GM12891 (cell line): ENCODE measurements at regions not wholly inside any gene's neighbourhood (a gene's known extent, or its start where the extent isn't known, plus 50 kb on each side); places are given as distances from the start of the nearest gene placed in this dataset.

Experiments
- DNase-seq: peaks from one replicate; pipeline ENCODE4 v3.0.0; 2011; ENCODE audit warnings: low spot score; ENCODE audit not compliant: insufficient read length
- FAIRE-seq: peaks from 2 replicates; lab custom pipeline; 2011; peaks lifted over from hg19 to GRCh38; lab: Jason Lieb, UNC
- PAX5 ChIP-seq: IDR thresholded peaks from 2 replicates; pipeline ENCODE4 v1.6.1; 2011; ENCODE audit warnings: low read length, moderate library complexity, mild to moderate bottlenecking; ENCODE audit not compliant: insufficient read depth, severe bottlenecking
- POLR2A ChIP-seq: IDR thresholded peaks from 2 replicates; pipeline ENCODE4 v1.6.1; 2011; ENCODE audit warnings: low read depth, low read length, control low read depth
- POLR2AphosphoS5 ChIP-seq: IDR thresholded peaks from 2 replicates; pipeline ENCODE4 v1.6.1; 2011; ENCODE audit warnings: low read depth, low read length, control low read depth
- POU2F2 ChIP-seq: IDR thresholded peaks from 2 replicates; pipeline ENCODE4 v1.6.1; 2011; ENCODE audit warnings: low read depth, mild to moderate bottlenecking, control low read depth, low read length, moderate library complexity
- SPI1 ChIP-seq: IDR thresholded peaks from 2 replicates; pipeline ENCODE4 v1.6.1; 2011; ENCODE audit warnings: low read depth, low read length, control low read depth
- TAF1 ChIP-seq: IDR thresholded peaks from 2 replicates; pipeline ENCODE4 v1.6.1; 2011; ENCODE audit warnings: low read depth, low read length, control low read depth

DNA sequence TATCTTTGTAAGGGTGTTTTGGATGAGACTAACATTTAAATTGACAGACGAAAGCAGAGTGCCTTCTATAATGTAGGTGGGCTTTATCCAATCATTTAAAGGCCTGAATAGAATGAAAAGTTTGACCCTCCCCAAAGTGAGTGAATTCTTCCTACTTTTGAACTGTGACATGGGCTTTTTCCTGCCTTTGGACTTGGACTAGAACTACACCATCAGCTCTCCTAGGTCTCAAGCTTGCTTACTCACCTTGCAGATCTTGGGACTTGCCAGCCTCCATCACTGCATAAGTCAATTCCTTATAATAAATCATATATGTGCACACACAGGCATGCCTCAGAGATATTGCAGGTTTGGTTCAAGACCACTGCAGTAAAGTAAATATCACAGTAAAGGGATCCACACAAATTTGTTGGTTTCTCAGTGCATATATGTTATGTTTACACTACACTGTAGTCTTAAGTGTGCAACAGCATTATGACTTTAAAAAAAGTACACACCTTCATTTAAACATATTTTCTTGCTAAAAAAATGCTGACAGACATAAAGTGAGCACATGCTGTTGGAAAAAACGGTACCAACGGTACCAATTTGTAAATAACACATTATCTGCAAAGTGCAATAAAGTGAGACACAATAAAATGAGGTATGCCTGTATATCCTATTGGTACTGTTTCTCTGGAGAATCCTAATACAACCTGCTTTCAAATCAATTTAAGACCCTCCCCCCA is 51.6 kb upstream of the ATF3 start:
- DNase-seq (no peak), FAIRE-seq (no peak)
- TF ChIP-seq POLR2AphosphoS5 (no peak), PAX5 (no peak), POU2F2 (no peak), TAF1 (no peak), POLR2A (no peak)

DNA sequence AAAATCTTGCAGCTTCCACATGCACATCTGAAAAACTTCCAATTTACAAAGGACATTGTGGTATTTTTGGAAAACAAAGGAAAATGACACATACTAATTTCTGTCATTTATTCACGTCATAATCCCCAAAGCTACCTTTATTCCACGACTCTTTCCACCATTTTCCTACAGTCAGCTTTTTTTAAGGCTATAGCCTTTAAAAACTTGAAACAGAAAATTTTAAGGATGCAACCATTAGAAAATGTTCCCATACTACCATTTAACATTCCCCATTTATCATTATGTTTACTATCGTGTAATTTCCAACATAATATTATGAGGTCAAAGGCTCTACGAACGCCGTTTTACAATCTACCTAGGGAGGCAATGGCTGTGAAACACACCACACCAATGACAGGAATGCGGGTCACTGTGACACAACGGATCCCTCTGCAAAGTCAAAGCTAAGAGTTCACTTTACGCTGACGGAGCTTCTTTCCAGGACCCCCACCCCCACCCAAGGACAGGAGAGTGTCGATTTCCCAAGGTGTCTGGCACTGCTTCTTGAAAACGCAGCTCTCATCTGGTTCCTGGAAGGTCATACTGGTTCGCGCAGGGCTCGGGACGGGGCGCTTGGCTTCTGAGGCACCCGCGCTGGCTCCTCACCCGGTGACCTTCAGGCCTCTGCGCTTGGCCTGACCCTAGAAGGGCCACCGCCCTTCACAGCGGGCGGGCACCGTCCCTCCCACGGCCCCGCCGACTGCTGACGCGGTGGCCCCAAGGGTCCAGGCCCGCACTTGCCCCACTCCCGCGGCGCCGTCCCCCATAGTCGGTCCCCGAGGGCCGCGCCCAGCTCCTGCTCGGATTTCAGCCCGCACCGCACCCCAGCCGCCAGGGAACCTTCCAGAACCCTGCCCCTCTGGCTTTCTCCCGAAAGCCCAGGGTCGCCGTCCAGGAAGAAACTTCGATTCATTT is 50.5 kb upstream of the ATF3 start:
- TF ChIP-seq SPI1 (no peak), PAX5 (no peak), POU2F2 (no peak), TAF1 (no peak), POLR2A (no peak), POLR2AphosphoS5 (no peak)
- FAIRE-seq (peak; percentile 76), DNase-seq (peak; percentile 42)

DNA sequence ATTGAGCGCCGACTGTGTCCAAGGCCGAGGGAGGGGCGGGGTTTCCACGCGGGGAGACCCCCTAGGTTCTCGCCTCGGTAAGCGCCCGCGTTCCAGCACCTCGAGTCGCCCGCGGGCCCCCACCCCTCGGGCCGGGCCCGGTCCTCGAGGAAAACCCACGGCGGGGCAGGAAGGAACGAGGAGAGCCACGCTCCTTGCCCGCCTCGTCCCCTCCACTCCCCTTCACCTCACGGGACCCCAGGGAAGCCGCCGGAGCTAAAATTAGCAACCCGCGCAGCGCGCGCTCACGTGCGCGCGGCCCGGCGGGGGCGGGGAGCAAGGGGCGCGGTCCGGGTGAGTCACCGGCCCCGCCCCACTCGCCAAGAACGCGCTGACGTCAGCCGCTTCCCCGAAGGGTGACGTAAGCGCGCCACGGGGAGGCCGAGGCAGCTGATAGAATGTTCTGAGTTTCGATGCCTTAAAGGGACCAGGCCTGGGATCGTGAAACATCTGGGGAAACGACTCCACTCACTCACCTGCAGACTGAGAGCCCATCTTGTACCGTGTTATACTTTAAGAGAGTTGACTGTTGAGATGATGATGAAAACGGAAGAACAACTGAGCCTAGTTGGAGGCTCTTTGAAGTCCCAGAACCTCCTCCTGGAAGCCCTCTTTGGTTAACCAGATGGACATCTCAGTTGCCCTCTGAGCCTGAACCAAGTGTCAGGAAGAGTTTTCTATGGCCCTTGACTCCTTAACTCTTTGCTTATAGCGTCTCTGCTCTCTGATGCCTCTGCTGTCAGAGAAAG is 49.7 kb upstream of the ATF3 start:
- TF ChIP-seq POLR2A (no peak), PAX5 (peak; percentile 23), POU2F2 (no peak), TAF1 (no peak), SPI1 (no peak), POLR2AphosphoS5 (no peak)
- DNase-seq (peak; percentile 84), FAIRE-seq (peak; percentile 99)
